Stimulated activated CD8-positive, alpha-beta memory T cell treated with anti-CD3 and anti-CD28 coated beads, Interleukin-15, amount 100 ng/mL, for 24 hours (primary cell): ENCODE measurements at regions not wholly inside any gene's neighbourhood (a gene's known extent, or its start where the extent isn't known, plus 50 kb on each side); places are given as distances from the start of the nearest gene placed in this dataset.
"Not testable (repeated sequence)": the region's sequence is repeated elsewhere in the genome, so short reads cannot be mapped to it uniquely, and the experiment has no call there.

ENCODE experiments used
- DNase-seq: peaks from one replicate; pipeline ENCODE4 v3.0.0-alpha.2; 2020; ENCODE audit warnings: low read depth

- DNase-seq, result no peak
Measured at GRCh38 chr2:33694904-33695303, 95.8 kb upstream of the FAM98A start.

GRCh38 chr2:33690686-33691085 is 91.6 kb upstream of the FAM98A start:
- not testable (repeated sequence) for DNase-seq

- DNase-seq, result no peak
Measured at GRCh38 chr2:33681364-33681757, 82.3 kb upstream of the FAM98A start.

GRCh38 chr2:33680644-33681363 is 81.7 kb upstream of the FAM98A start:
- no peak for DNase-seq

GRCh38 chr2:33678436-33678835 is 79.3 kb upstream of the FAM98A start:
- no peak for DNase-seq

- DNase-seq, result no peak
Measured at GRCh38 chr2:33673937-33674336, 74.8 kb upstream of the FAM98A start.

GRCh38 chr2:33672896-33673295 is 73.8 kb upstream of the FAM98A start:
- DNase-seq, result no peak

GRCh38 chr2:33672389-33672788 is 73.3 kb upstream of the FAM98A start:
- no peak for DNase-seq

- no peak for DNase-seq
Measured at GRCh38 chr2:33671198-33671597, 72.1 kb upstream of the FAM98A start.

GRCh38 chr2:33670392-33670937 is 71.4 kb upstream of the FAM98A start:
- no peak for DNase-seq

GRCh38 chr2:33666879-33667278 is 67.8 kb upstream of the FAM98A start:
- DNase-seq, result no peak

- DNase-seq, result no peak
Measured at GRCh38 chr2:33665039-33665438, 65.9 kb upstream of the FAM98A start.

GRCh38 chr2:33660416-33661123 is 61.5 kb upstream of the FAM98A start:
- DNase-seq, result no peak

- DNase-seq, result no peak
Measured at GRCh38 chr2:33655626-33656320, 56.7 kb upstream of the FAM98A start.

GRCh38 chr2:33652830-33653229 is 53.7 kb upstream of the FAM98A start:
- DNase-seq, result no peak

GRCh38 chr2:33650171-33650570 is 51.1 kb upstream of the FAM98A start:
- no peak for DNase-seq
